ENCODE measurements at regions not wholly inside any gene's neighbourhood (a gene's known extent, or its start where the extent isn't known, plus 50 kb on each side); places are given as distances from the start of the nearest gene placed in this dataset.

GRCh38 chr4:131566026-131566425, 1583.1 kb upstream of the PCDH10 start:
- no peak overlapping the region for H2AFZ ChIP-seq (ENCODE audit: insufficient read depth, low read depth, low read length, poor library complexity, severe bottlenecking)
- intact Hi-C loops (cut with micrococcal nuclease) = no loop called here
- Mint-ChIP-seq H3K27me3 (ENCODE audit: low read depth in 3 of 3) (no peaks in the 10 kb centered on the region), H3K4me3 (no peak overlapping the region), H3K27ac (no peak overlapping the region), H3K36me3 (no peaks in the 10 kb centered on the region), H3K4me1 (no peaks in the 10 kb centered on the region), H3K9me3 (peaks cover 0 to 4% (median 2%) of the 10 kb centered on the region in 7 donors)
- H3K9me3 ChIP-seq (replicated peaks in 1 of 2; ENCODE audit: control insufficient read depth in 1 of 2, insufficient read depth in 1 of 2, low read length in 2 of 2) = peaks cover 0 to 3% of the 10 kb centered on the region in 2 donors
- no peak overlapping the region for H3K4me3 ChIP-seq (replicated peaks in 1 of 3; ENCODE audit: low read depth in 2 of 3, low read length in 3 of 3)
- no peaks in the 10 kb centered on the region for H3K36me3 ChIP-seq (replicated peaks in 1 of 2; ENCODE audit: control insufficient read depth in 1 of 2, insufficient read depth in 2 of 2, low read length in 2 of 2)
- no peaks in the 10 kb centered on the region for H4K20me1 ChIP-seq (ENCODE audit: insufficient read depth, low read length)
- TF ChIP-seq CTCF (IDR thresholded peaks at IDR 0.05) = no peak
- H3K27me3 ChIP-seq (ENCODE audit: control insufficient read depth in 2 of 2, insufficient read depth in 2 of 2, low read length in 2 of 2) = no peaks in the 10 kb centered on the region
- no peak overlapping the region for H3K4me2 ChIP-seq (replicated peaks; ENCODE audit: extremely low read depth, low read length, poor library complexity, severe bottlenecking)
- no CpG with 5 or more reads among the region's 1 CpG for WGBS (ENCODE audit: insufficient coverage)
- no peaks in the 10 kb centered on the region for H3K79me2 ChIP-seq (ENCODE audit: insufficient read depth, low read length)
- H3K4me1 ChIP-seq (ENCODE audit: control insufficient read depth in 1 of 2, insufficient read depth in 2 of 2, low read length in 2 of 2) = no peaks in the 10 kb centered on the region
- DNase-seq = no peak
- no peak overlapping the region for H3K9ac ChIP-seq (ENCODE audit: insufficient read depth, low read length, poor library complexity, severe bottlenecking)
- H3K27ac ChIP-seq (ENCODE audit: low read depth in 1 of 2, low read length in 2 of 2) = no peak overlapping the region

GRCh38 chr4:131584587-131584986, 1564.5 kb upstream of the PCDH10 start:
- H3K4me3 Mint-ChIP-seq = no peak overlapping the region

More at GRCh38 chr4:131584587-131584986, 1564.5 kb upstream of the PCDH10 start:
- no peaks in the 10 kb centered on the region for H3K36me3 Mint-ChIP-seq
- intact Hi-C loops (cut with micrococcal nuclease) = no loop called here
- no peaks in the 10 kb centered on the region for H4K20me1 ChIP-seq (ENCODE audit: insufficient read depth, low read length)
- H3K9me3 ChIP-seq (replicated peaks in 1 of 2; ENCODE audit: control insufficient read depth in 1 of 2, insufficient read depth in 1 of 2, low read length in 2 of 2) = peaks cover 13 to 14% of the 10 kb centered on the region in 2 donors
- 94% methylated on average over 4 of the region's 5 CpGs for WGBS (ENCODE audit: insufficient coverage)
- H3K4me1 Mint-ChIP-seq = no peaks in the 10 kb centered on the region
- no peaks in the 10 kb centered on the region for H3K27me3 ChIP-seq (ENCODE audit: control insufficient read depth in 2 of 2, insufficient read depth in 2 of 2, low read length in 2 of 2)
- no peaks in the 10 kb centered on the region for H3K36me3 ChIP-seq (replicated peaks in 1 of 2; ENCODE audit: control insufficient read depth in 1 of 2, insufficient read depth in 2 of 2, low read length in 2 of 2)
- H3K4me1 ChIP-seq (ENCODE audit: control insufficient read depth in 1 of 2, insufficient read depth in 2 of 2, low read length in 2 of 2) = no peaks in the 10 kb centered on the region
- peaks cover 0 to 10% (median 3%) of the 10 kb centered on the region in 7 donors for H3K9me3 Mint-ChIP-seq
- no peak overlapping the region for H3K4me2 ChIP-seq (replicated peaks; ENCODE audit: extremely low read depth, low read length, poor library complexity, severe bottlenecking)
- no peaks in the 10 kb centered on the region for H3K79me2 ChIP-seq (ENCODE audit: insufficient read depth, low read length)
- H3K27ac Mint-ChIP-seq = no peak overlapping the region
- H3K4me3 ChIP-seq (replicated peaks in 1 of 3; ENCODE audit: low read depth in 2 of 3, low read length in 3 of 3) = no peak overlapping the region
- H3K9ac ChIP-seq (ENCODE audit: insufficient read depth, low read length, poor library complexity, severe bottlenecking) = no peak overlapping the region
- H3K27me3 Mint-ChIP-seq (ENCODE audit: low read depth in 3 of 3) = no peaks in the 10 kb centered on the region
- H3K27ac ChIP-seq (ENCODE audit: low read depth in 1 of 2, low read length in 2 of 2) = no peak overlapping the region
- H2AFZ ChIP-seq (ENCODE audit: insufficient read depth, low read depth, low read length, poor library complexity, severe bottlenecking) = no peak overlapping the region
- DNase-seq = no peak
- no peak for TF ChIP-seq CTCF (IDR thresholded peaks at IDR 0.05)
